Mesendoderm (in vitro differentiated cells): ENCODE measurements at regions not wholly inside any gene's neighbourhood (a gene's known extent, or its start where the extent isn't known, plus 50 kb on each side); places are given as distances from the start of the nearest gene placed in this dataset.

ENCODE experiments used
- DNase-seq: peaks from one replicate; pipeline ENCODE4 v3.0.0; 2013
- H2AK5ac ChIP-seq: 2 replicates; pipeline ENCODE4 v1.6.1; 2013; ENCODE audit warnings: low read length, inconsistent platforms
- H2BK120ac ChIP-seq: 2 replicates; pipeline ENCODE4 v1.6.1; 2013; ENCODE audit warnings: low read depth, mild to moderate bottlenecking, low read length, moderate library complexity, mixed read lengths
- H2BK15ac ChIP-seq: replicated peaks from 2 replicates; pipeline ENCODE4 v1.6.1; 2013; ENCODE audit warnings: low read depth, mild to moderate bottlenecking, moderate library complexity
- H2BK5ac ChIP-seq: 2 replicates; pipeline ENCODE4 v1.6.1; 2013; ENCODE audit warnings: low read length, inconsistent platforms
- H3K18ac ChIP-seq: 2 replicates; pipeline ENCODE4 v1.6.1; 2013; ENCODE audit warnings: mild to moderate bottlenecking, low read length, mixed read lengths
- H3K23ac ChIP-seq: one replicate; pipeline ENCODE4 v1.6.1; 2013; ENCODE audit warnings: low read length
- H3K27ac ChIP-seq: 2 replicates; pipeline ENCODE4 v1.5.1; 2013; ENCODE audit warnings: low read depth, mild to moderate bottlenecking, inconsistent platforms, low read length, moderate library complexity
- H3K27me3 ChIP-seq: 2 replicates; pipeline ENCODE4 v1.6.1; 2013; ENCODE audit warnings: low read length, control low read depth, mild to moderate bottlenecking, inconsistent platforms; ENCODE audit not compliant: insufficient read depth, poor library complexity
- H3K36me3 ChIP-seq: 2 replicates; pipeline ENCODE4 v1.6.1; 2013; ENCODE audit warnings: low read length, inconsistent platforms; ENCODE audit not compliant: control insufficient read depth, insufficient read depth
- H3K4ac ChIP-seq: one replicate; pipeline ENCODE4 v1.6.1; 2013; ENCODE audit warnings: low read depth, mild to moderate bottlenecking, low read length, moderate library complexity
- H3K4me1 ChIP-seq: 2 replicates; pipeline ENCODE4 v1.6.1; 2013; ENCODE audit warnings: low read depth, low read length, inconsistent platforms; ENCODE audit not compliant: control insufficient read depth
- H3K4me2 ChIP-seq: 2 replicates; pipeline ENCODE4 v1.6.1; 2013; ENCODE audit warnings: low read length
- H3K4me3 ChIP-seq: 2 replicates; pipeline ENCODE4 v1.5.1; 2013; ENCODE audit warnings: mild to moderate bottlenecking, low read length
- H3K56ac ChIP-seq: one replicate; pipeline ENCODE4 v1.6.1; 2013; ENCODE audit warnings: low read length
- H3K79me1 ChIP-seq: 2 replicates; pipeline ENCODE4 v1.6.1; 2013; ENCODE audit warnings: low read length, inconsistent platforms
- H3K79me2 ChIP-seq: 2 replicates; pipeline ENCODE4 v1.6.1; 2013; ENCODE audit warnings: mild to moderate bottlenecking, low read length; ENCODE audit not compliant: control insufficient read depth, insufficient read depth
- H3K9ac ChIP-seq: 2 replicates; pipeline ENCODE4 v1.6.1; 2013; ENCODE audit warnings: low read length, inconsistent platforms
- H4K5ac ChIP-seq: one replicate; pipeline ENCODE4 v1.6.1; 2013; ENCODE audit warnings: low read length
- H4K8ac ChIP-seq: one replicate; pipeline ENCODE4 v1.6.1; 2013; ENCODE audit warnings: low read depth, mild to moderate bottlenecking, control low read depth, low read length, moderate library complexity
- WGBS: extraction: QIAGEN DNeasy Blood & Tissue Kit; methylation state at CpG from one replicate; pipeline ENCODE4 v1.1.7; 2013; ENCODE audit warnings: low lambda C conversion rate, missing lambda C conversion rate; ENCODE audit not compliant: insufficient coverage; ENCODE audit errors: extremely low coverage; 5-methylcytosine and 5-hydroxymethylcytosine counted together

GRCh38 chr17:53574038-53574437 is 248.7 kb upstream of the KIF2B start:
- Histone ChIP-seq H3K4me2 (no peak overlapping the region), H3K18ac (no peak overlapping the region), H3K79me2 (no peaks in the 10 kb centered on the region), H3K23ac (no peak overlapping the region), H3K27me3 (no peaks in the 10 kb centered on the region), H3K4me1 (no peaks in the 10 kb centered on the region), H3K56ac (no peak overlapping the region), H2AK5ac (no peak overlapping the region), H4K5ac (no peak overlapping the region), H3K36me3 (no peaks in the 10 kb centered on the region), H2BK15ac (no peak overlapping the region), H3K4me3 (no peak overlapping the region), H3K4ac (no peak overlapping the region), H4K8ac (no peak overlapping the region), H3K9ac (no peak overlapping the region), H2BK120ac (no peak overlapping the region), H3K79me1 (no peaks in the 10 kb centered on the region), H2BK5ac (no peak overlapping the region), H3K27ac (no peak overlapping the region)
- DNase-seq, result no peak
- WGBS, result no CpG with 5 or more reads among the region's 2 CpGs

DNA sequence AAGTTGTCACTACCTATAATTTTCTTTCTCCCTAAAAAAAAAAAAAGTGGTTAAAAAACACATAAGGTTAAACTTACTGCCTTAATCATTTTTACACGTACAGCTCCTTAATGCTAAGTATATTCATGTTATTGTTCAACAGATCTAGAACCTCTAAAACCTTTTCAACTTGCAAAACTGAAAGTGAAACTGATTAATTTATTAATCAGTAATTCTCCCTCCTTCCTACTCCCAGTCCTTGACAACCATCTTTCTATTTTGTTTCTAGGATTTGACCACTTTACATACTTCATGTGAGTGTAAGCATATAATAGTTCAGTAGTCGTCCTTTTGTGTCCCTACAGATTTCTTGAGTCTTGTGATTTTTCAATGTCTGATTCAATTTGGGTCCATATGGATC is 251.4 kb upstream of the KIF2B start:
- Histone ChIP-seq H2BK5ac (no peak overlapping the region), H3K4me1 (no peaks in the 10 kb centered on the region), H3K27ac (no peak overlapping the region), H3K23ac (no peak overlapping the region), H3K36me3 (no peaks in the 10 kb centered on the region), H3K18ac (no peak overlapping the region), H3K4me2 (no peak overlapping the region), H2BK120ac (no peak overlapping the region), H3K4me3 (no peak overlapping the region), H2BK15ac (no peak overlapping the region), H4K8ac (no peak overlapping the region), H3K9ac (no peak overlapping the region), H3K79me2 (no peaks in the 10 kb centered on the region), H2AK5ac (no peak overlapping the region), H3K79me1 (no peaks in the 10 kb centered on the region), H3K56ac (no peak overlapping the region), H3K4ac (no peak overlapping the region), H3K27me3 (no peaks in the 10 kb centered on the region), H4K5ac (no peak overlapping the region)
- DNase-seq, result no peak
- no CpG with 5 or more reads among the region's 2 CpGs for WGBS

DNA sequence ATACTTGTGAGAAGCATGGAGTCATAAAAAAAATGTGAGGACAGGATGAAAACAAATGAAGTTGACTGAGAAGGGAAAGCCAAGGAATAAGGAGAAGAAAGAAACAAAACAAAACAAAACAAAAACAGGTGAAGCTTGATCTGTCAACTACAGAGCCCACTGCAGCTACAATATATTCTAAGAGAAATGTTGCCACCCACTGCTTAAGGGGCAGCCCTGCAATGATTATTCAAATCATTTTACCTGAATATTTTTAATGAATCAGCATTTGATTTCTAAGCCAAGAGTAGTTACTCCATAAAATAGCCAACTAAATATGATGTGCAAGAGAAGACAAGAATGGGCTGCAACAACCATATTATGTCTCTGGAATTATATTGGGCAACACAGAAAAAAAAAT is 252.0 kb upstream of the KIF2B start:
- no peak overlapping the region for H3K4me2 ChIP-seq
- no peaks in the 10 kb centered on the region for H3K27me3 ChIP-seq
- no peak overlapping the region for H2BK15ac ChIP-seq

DNA sequence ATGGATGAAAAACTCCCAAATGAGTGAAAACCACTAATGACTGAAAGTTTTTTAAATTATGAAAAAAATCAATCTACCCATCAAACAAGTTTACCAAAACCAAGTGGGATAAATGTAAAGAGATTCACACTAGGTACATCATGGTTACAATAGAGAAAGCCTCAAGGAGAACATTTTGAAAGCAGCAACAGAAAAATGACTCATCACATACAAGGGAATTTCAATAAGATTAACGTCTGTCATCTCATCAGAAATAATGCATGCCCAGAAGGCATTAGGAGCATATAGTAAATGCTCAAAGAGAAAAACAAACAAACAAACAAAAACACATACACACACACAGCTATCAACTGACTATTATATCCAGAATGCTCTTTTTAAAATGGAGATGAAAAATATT is 261.8 kb upstream of the KIF2B start:
- Histone ChIP-seq H3K23ac (no peak overlapping the region), H2BK5ac (no peak overlapping the region), H2BK15ac (no peak overlapping the region), H4K8ac (no peak overlapping the region), H3K79me2 (no peaks in the 10 kb centered on the region), H3K56ac (no peak overlapping the region), H2AK5ac (no peak overlapping the region), H3K27me3 (no peaks in the 10 kb centered on the region), H3K9ac (no peak overlapping the region), H2BK120ac (no peak overlapping the region), H3K4ac (no peak overlapping the region), H3K4me1 (no peaks in the 10 kb centered on the region), H3K36me3 (no peaks in the 10 kb centered on the region), H3K18ac (no peak overlapping the region), H3K79me1 (no peaks in the 10 kb centered on the region), H3K4me3 (no peak overlapping the region), H3K27ac (no peak overlapping the region), H3K4me2 (no peak overlapping the region), H4K5ac (no peak overlapping the region)
- WGBS, result no CpG with 5 or more reads among the region's 1 CpG
- peak; percentile 8 for DNase-seq

More for the DNA sequence above, 252.0 kb upstream of the KIF2B start:
- H3K18ac ChIP-seq, result no peak overlapping the region
- H3K79me2 ChIP-seq, result no peaks in the 10 kb centered on the region
- no peak overlapping the region for H3K4ac ChIP-seq
- no peaks in the 10 kb centered on the region for H3K4me1 ChIP-seq
- no peak overlapping the region for H2BK5ac ChIP-seq
- H3K27ac ChIP-seq, result no peak overlapping the region
- no peak overlapping the region for H3K9ac ChIP-seq
- H4K5ac ChIP-seq, result no peak overlapping the region
- H3K23ac ChIP-seq, result no peak overlapping the region
- no peak overlapping the region for H3K4me3 ChIP-seq
- no peaks in the 10 kb centered on the region for H3K36me3 ChIP-seq
- H3K56ac ChIP-seq, result no peak overlapping the region
- DNase-seq, result no peak
- H2AK5ac ChIP-seq, result no peak overlapping the region
- H3K79me1 ChIP-seq, result no peaks in the 10 kb centered on the region
- no peak overlapping the region for H2BK120ac ChIP-seq
- no peak overlapping the region for H4K8ac ChIP-seq

DNA sequence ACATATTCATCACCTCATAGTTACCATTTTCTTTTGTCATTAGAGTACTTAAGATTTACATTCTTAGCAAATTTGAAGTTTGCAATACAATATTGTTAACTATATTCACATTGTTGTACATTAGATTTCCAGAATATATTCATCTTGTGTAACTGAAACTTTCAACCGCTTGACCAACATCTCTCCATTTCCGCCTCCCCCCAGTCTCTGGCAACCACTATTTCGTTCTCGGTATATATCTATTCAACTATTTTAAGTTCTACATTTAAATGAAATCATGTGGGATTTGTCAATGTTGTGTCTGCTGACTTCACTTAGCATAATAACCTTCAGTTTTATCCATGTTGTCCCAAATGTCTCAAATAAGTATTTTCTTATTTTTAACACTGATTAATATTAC is 274.5 kb upstream of the KIF2B start:
- H3K23ac ChIP-seq, result no peak overlapping the region
- DNase-seq, result no peak
- no peak overlapping the region for H3K4ac ChIP-seq
- no peak overlapping the region for H3K4me2 ChIP-seq
- no peak overlapping the region for H2BK5ac ChIP-seq
- H3K9ac ChIP-seq, result no peak overlapping the region
- no peaks in the 10 kb centered on the region for H3K27me3 ChIP-seq
- H3K18ac ChIP-seq, result no peak overlapping the region
- WGBS, result no CpG with 5 or more reads among the region's 4 CpGs
- no peak overlapping the region for H3K4me3 ChIP-seq
- H4K8ac ChIP-seq, result no peak overlapping the region
- H3K56ac ChIP-seq, result no peak overlapping the region
- no peaks in the 10 kb centered on the region for H3K4me1 ChIP-seq
- H2BK120ac ChIP-seq, result no peak overlapping the region
- H4K5ac ChIP-seq, result no peak overlapping the region
- no peaks in the 10 kb centered on the region for H3K79me2 ChIP-seq
- no peak overlapping the region for H2BK15ac ChIP-seq
- H3K27ac ChIP-seq, result no peak overlapping the region
- no peaks in the 10 kb centered on the region for H3K36me3 ChIP-seq
- no peaks in the 10 kb centered on the region for H3K79me1 ChIP-seq
- no peak overlapping the region for H2AK5ac ChIP-seq

GRCh38 chr17:53543472-53543871 is 279.3 kb upstream of the KIF2B start:
- no peak overlapping the region for H3K27ac ChIP-seq
- no peaks in the 10 kb centered on the region for H3K4me1 ChIP-seq
- H3K56ac ChIP-seq, result no peak overlapping the region
- no peaks in the 10 kb centered on the region for H3K36me3 ChIP-seq
- no peaks in the 10 kb centered on the region for H3K79me1 ChIP-seq
- H2BK15ac ChIP-seq, result no peak overlapping the region
- H2BK5ac ChIP-seq, result no peak overlapping the region
- no peak overlapping the region for H3K4me2 ChIP-seq
- H3K4ac ChIP-seq, result no peak overlapping the region
- no peak overlapping the region for H4K5ac ChIP-seq
- no peaks in the 10 kb centered on the region for H3K79me2 ChIP-seq
- DNase-seq, result no peak
- WGBS, result no CpG with 5 or more reads among the region's 4 CpGs
- H2BK120ac ChIP-seq, result no peak overlapping the region
- no peak overlapping the region for H3K9ac ChIP-seq
- no peak overlapping the region for H2AK5ac ChIP-seq
- H3K4me3 ChIP-seq, result no peak overlapping the region
- no peaks in the 10 kb centered on the region for H3K27me3 ChIP-seq
- H4K8ac ChIP-seq, result no peak overlapping the region
- H3K23ac ChIP-seq, result no peak overlapping the region
- H3K18ac ChIP-seq, result no peak overlapping the region
